Left colon (tissue), 2 donors: ENCODE measurements at regions not wholly inside any gene's neighbourhood (a gene's known extent, or its start where the extent isn't known, plus 50 kb on each side); places are given as distances from the start of the nearest gene placed in this dataset.

Experiments used
- ATAC-seq: fragments of 200-7000 bp; cut with Tn5 transposase; one replicate; pipeline ENCODE4 v1.9.1; 2020; ENCODE audit warnings: mild to moderate bottlenecking, moderate library complexity
- DNase-seq, 2 donors: peaks; one replicate each; pipeline ENCODE4 v3.0.0-alpha.2; 2020
- intact Hi-C, 2 donors: fragments of 100-400 bp; cut with DNase I in 1 of 2; cut with micrococcal nuclease in 1 of 2; formaldehyde crosslinking; loops; one replicate each; pipeline versions ENCODE4 v1.11.2 to v1.14.0; 2022; cut with DNase I, micrococcal nuclease
- donor health status: DM: no; HTN: no; CAD: no.
- donor health status: DM: yes; HTN: yes; CAD: no.

DNA sequence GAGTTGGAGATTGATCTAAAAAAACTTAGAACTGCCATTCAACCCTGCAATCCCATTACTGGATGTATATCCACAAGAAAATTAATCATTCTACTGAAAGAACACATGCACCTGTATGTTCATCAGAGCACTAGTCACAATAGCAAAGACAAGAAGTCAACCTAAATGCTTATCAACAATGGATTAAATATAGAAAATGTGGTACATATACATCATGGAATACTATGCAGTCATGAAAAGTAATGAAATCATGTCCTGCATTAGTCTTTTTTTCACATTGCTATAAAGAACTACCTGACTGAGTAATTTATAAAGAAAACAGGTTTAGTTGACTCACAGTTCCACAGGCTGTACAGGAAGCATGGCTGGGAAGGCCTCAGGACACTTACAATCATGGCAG is 850.5 kb downstream of the TECRL start:
- no peak for DNase-seq
- intact Hi-C loops = no loop called here
- no peak for ATAC-seq

DNA sequence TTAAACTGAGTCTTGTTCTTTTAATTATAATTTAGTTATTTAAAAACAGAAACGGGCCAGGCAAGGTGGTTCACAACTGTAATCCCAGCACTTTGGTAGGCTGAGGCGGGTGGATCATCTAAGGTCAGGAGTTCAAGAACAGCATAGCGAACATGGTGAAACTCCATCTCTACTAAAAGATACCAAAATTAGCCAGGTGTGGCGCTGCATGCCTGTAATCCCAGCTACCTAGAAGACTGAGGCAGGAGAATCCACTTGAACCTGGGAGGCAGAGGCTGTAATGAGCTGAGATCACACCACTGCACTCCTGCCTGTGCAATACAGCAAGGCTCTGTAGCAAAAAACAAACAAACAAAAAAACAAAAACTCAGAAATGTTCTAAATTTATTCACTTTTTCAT is 852.9 kb downstream of the TECRL start:
- ATAC-seq = no peak
- DNase-seq = no peak
- intact Hi-C loops = no loop called here

DNA sequence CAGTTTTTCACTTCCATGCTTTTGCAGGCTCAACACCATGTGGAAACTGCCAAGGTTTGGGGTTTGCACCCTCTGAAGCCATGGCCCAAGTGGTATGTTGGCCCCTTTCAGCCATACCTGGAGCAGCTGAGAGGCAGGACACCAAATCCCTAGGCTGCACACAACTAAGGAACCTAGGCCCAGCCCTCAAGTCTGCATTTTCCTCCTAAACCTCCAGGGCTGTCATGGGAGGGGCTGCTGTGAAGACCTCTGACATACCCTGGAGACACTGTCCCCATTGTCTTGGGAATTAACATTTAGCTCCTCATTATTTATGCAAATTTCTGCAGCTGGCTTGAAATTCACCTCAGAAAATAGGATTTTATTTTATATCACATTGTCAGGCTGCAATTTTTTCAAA is 856.1 kb downstream of the TECRL start:
- DNase-seq = no peak
- ATAC-seq = no peak
- intact Hi-C loops = no loop called here

DNA sequence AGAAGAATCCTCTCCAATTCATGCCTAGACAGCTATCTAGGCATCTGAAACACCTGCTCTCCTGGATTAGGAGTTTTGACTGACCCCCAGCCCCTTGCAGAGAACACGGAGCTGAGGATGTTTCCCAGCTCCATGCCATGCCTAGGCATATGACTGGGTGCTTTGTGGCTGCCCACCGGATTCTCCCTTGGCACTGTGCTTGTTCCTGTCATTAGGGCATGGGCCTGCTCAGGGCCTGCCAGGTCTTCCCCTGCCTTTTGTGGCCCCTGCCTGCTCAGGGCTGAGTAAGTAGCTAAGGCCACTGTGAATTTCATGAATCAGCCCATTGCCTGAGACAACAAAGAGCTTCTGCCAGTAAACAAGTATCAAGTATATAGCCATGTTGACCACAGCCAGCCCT is 867.4 kb downstream of the TECRL start:
- ATAC-seq (no peak), DNase-seq (no peak)
- intact Hi-C loops = no loop called here

DNA sequence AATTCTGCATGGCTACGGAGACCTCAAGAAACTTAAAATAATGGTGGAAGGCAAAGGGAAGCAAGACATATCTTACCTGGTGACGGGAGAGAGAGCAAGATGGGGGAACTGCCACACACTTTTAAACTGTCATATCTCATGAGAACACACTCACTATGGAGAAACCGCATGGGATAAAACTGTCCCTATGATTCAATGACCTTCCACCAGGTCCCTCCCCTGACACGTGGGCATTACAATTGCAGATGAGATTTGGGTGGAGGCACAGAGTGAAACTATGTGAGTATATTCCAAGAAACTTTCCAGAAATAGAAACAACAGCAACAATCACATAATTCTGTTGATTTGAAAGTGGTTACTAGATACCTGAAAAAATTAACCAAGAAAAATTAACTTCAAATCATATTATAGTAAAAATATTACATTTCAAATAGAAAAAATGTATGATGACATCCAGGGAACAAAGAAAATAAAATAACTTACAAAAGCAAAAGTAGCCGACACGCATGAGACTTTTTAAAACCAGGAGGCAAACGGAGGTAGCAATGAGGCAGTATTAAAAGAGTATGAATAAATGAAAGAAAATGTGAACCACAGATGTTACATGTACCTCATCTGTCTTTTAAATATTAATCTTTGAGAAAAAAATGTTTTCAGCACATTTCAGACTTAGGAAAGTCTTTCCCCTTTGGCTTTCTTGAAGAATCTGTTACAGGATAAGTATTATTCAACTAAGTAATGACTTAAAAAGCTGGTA is 879.5 kb downstream of the TECRL start:
- no peak for ATAC-seq
- DNase-seq = no peak
- intact Hi-C loops = no loop called here

DNA sequence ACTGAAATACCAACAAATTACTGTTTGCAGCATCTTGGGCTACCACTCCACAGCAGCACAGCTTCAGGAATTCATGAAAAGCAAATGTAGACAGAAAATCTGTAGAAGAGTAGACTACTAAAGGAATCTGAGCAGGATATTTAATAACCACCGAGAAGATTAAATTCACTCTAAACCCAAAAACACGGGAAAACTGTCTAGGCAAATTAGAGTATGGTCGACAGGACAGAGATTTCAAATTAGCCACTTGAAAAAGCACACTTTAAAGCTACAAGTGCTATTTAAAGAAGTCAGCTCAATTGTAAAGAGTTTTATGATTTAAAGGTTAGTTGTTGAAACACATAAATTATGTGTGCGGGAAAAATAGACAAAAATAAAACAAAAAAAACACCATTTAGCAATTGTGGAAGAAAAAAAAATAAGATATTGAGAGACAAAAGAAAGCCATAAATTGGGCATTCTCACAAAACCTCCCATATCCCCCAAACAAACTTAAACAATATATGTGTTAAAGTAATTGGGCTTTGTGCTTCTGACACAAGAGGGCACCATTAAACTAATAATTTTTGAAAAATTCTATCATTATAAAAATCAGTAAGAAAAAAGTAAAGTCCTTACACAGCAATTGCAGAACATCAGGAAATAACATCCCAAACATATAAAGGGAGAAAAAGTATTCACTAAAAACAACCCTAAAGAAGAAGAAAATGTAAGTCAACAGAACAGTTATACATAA is 880.8 kb downstream of the TECRL start:
- ATAC-seq (no peak), DNase-seq (no peak)

DNA sequence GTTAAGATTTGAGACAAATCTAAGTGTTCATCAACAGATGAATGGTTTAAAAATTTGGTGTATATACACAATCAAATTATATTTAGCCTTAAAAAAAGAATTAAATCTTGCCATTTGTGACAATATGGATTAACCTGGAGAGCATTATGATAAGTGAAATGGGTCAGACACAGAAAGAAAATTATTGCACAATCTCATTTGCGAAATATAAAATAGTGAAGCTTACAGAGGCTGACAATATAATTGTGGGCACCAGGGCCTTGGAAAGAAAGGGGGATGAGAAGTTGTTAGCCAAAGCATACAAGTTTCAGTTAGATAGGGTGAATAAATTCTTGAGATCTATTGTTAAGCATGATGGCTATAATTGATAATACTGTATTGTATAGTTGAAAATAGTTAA is 883.0 kb downstream of the TECRL start:
- intact Hi-C loops = no loop called here
- ATAC-seq (no peak), DNase-seq (no peak)

More for the DNA sequence above, 880.8 kb downstream of the TECRL start:
- intact Hi-C loops = no loop called here

DNA sequence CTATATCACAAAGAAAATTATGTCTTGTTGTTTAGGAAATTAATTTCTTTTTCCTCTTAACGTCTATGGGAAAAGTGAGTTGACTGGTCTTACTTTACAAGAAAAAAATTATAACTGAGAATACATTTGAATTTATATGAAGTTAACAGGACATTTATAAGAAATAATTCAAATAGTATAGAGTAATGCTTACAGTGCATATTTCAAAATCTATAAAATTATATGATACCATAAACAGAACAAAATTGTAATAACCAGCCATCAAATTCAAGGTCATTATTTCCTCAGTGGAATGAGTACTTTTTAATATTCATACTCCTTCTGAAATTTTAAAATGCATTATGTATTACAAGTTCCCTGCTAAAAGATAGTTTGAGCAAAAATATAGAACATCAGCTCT is 884.5 kb downstream of the TECRL start:
- DNase-seq (no peak), ATAC-seq (no peak)
- intact Hi-C loops = no loop called here

DNA sequence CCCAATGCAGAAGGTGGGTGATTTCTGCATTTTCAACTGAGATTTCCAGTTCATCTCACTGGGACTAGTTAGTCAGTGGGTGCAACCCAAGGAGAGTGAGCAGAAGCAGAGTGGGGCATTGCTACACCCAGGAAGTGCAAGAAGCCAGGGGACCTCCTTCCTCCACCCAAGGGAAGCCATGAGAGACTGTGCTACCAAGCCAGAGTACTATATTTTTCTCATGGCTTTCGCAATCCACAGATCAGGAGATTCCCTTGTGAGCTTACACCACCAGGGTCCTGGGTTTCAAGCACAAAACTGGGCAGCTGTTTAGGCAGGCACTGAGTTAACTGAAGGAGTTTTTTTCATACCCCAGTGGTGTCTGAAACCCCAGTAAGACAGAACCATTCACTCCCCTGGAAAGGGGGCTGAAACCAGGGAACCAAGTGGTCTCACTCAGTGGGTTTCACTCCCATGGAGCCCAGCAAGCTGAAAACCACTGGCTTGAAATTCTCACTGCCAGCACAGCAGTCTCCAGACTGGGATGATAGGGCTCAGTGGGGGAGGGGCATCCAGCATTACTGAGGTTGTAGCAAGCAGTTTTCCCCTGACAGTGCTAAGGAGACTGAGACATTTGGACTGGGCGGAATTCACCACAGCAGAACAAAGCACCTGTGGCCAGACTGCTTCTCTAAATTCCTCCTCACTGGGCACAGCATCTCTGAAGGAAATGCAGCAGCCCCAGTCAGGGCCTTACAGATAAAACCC is 903.4 kb downstream of the TECRL start:
- ATAC-seq = no peak
- DNase-seq = no peak
- intact Hi-C loops = no loop called here

DNA sequence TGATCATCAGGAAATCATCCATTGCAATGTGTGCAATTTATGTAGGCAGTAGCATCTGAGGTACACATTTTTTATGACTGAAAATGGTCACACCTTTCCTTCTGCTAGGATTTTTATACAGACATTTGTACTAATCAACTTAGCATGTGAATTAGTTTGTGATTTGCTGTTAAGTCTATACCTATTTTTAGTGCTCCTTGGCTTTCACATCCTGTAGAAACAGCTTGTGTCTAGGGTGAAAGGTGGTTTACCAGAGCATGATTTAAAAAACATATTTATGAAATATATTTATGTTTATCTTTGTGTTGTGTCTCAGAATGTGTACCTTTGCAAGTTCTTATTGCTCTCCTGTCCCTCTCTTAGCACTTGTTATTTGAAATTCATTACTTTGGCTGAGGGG is 916.0 kb downstream of the TECRL start:
- ATAC-seq = no peak
- intact Hi-C loops = no loop called here

DNA sequence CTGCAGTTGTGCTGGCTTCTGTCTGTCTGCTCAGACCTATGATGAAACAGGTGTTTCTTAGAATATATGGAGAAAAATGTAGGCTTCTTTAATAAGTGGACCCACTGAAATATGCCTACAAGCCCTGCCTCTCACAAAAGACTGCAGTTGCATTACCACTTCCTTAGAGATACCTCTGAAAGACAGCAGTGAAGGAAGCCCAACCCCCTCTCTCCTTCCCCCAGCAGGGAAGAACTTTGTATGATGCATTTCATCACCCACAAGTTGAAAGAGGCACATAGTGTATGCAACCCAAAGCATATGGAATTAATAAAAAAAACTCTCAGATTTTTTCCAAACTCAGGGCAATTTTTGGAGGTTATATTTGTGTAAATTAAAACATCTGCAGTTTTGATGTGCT is 916.7 kb downstream of the TECRL start:
- intact Hi-C loops = no loop called here
- ATAC-seq = no peak
- no peak for DNase-seq

More for the DNA sequence above, 916.0 kb downstream of the TECRL start:
- DNase-seq = no peak

DNA sequence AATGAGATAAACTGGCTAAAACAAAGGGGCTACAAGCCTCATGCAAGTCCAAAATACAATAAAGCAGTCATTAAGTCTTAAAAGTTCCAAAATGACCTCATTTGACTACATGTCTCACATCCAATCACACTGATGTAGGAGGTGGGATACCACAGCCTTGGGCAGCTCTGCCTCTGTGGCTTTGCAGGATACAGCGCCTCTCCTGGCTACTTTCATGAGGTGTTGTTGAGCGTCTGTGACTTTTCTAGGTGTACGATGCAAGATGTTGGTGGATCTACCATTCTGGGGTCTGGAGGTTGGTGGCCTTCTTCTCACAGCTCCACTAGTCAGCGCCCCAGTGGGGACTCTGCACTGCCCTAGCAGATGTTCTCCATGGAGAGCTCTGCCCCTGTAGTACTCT is 944.9 kb downstream of the TECRL start:
- DNase-seq = no peak
- no peak for ATAC-seq
- intact Hi-C loops = no loop called here

DNA sequence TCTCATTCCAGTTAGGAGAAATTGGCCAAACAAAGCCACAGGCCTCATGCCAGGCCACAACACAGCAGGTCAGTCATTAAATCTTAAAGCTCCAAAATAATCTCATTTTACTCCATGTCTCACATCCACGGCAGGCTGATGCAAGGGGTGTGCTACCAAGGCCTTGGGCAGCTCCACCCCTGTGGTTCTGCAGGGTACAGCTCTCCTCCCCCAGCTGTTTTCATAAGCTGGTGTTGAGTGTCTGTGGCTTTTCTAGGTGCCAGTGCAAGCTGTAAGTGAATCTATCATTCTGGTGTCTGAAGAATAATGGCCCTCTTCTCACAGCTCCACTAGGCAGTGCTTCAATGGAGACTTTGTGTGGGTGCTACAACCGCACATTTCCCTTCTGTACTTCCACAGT is 949.2 kb downstream of the TECRL start:
- intact Hi-C loops = no loop called here
- ATAC-seq (no peak), DNase-seq (no peak)

DNA sequence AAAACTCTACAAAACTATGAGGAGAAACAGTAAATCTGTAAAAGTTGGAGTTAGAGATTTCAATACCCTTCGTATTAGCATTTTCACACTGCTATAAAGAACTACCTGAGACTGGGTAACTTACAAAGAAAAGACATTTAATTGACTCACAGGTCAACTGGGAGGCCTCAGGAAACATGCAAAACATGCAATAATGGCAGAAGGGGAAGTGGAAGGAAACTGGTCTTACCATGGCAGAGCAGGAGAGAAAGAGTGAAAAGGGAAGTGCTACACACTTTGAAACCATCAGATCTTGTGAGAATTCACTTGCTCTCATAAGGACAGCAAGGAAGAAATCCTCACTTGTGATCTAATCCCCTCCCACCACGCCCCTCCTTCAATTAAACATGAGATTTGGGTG is 949.9 kb downstream of the TECRL start:
- ATAC-seq (no peak), DNase-seq (no peak)
- intact Hi-C loops = no loop called here

DNA sequence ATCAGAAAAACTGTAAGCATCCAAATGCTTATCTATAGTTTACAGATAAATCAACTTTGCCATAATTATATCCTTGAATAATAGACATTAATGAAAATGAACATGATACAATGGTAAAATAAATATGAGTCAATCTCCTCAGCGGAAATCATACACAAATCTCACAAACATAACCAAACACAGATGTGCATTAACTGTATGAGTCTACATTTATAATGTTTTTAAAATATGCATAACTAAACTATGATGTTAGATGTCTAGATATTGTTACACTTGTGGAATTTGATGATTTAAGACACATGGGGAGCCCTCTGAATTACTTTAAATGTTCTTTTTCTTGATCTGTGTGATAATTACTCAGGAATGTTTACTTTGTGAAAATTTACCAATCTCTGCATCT is 951.2 kb downstream of the TECRL start:
- DNase-seq (no peak), ATAC-seq (no peak)
- intact Hi-C loops = no loop called here

DNA sequence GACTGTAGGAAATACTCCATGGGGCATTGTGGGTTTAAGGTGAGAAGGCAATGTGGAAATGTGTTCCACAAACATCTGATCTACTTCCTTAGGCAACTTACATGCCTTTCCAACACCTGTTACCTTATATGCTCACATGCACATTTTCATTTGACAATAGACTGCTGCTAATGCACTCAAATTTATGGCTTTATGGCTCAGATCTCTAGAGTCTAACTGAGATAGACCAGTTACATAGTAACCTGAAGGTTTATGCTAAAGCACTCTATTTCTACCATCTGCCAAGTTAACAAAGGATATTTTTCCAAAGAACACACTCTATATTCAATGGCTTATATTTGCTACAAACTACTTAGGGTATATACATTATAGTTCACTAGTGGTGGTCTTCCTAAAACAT is 969.0 kb downstream of the TECRL start:
- intact Hi-C loops = no loop called here
- ATAC-seq = no peak
- no peak for DNase-seq

DNA sequence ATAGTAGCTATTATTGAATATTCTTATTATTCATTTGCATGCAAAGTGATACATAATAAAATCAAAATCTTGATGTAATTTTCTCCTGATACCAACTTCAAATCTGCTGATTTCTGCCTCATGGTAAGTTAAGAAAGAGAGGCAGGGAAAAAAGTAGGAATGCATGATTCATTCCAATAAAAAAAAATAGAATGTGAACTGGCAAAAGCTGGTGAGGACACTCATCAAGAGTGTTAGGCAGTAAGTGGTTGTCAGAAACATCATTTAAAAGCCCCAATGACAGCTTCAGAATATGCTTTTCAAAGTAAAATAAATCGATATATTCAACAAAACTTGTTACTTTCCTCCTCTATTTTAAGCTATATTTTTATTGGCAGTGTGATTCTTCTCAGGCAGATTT is 979.1 kb downstream of the TECRL start:
- DNase-seq = no peak
- intact Hi-C loops = no loop called here
- no peak for ATAC-seq

DNA sequence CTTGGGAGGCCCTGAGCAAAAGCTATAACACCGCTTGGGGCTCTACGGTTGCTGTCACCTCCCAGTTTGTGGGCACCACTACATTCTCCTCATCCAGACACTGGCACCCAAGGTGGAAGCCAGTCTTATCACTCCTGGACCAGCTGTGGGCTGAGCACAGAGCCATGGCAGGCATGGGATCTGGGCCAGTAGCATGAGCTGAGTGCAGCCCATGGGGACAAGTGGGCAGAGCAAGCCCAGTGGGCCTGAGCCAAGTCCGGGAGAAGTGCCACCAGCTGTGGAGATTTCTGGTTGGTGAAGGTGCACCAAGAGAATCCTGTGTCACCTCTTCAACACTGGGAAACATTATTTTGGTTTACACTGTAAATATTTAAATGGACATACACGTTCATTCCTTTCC is 1013.0 kb downstream of the TECRL start:
- intact Hi-C loops = no loop called here
- no peak for ATAC-seq
- no peak for DNase-seq

DNA sequence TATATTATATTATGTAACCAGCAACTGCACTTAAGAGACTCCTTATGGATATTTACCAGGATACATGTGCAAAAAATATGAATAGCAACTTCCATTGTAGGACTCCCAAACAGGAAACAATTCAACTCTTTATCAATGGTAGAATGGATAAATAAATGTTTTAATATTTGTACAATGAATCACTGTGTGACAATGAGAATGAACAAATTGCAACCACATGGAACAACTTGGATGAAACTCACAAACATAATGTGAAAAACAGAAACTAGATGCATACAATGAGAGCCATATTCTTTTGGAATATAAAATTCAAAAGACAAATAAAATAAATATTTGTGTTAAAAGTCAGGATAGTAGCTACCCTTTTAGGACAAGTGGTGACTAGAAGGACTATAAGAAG is 1015.7 kb downstream of the TECRL start:
- DNase-seq (no peak), ATAC-seq (no peak)
- intact Hi-C loops = no loop called here
